SK-N-MC (cell line): ENCODE measurements at regions not wholly inside any gene's neighbourhood (a gene's known extent, or its start where the extent isn't known, plus 50 kb on each side); places are given as distances from the start of the nearest gene placed in this dataset.

ENCODE experiments used
- EZH2 ChIP-seq: fragments of 200-600 bp; sonication (generic); IDR thresholded peaks from one replicate; pipeline ENCODE4 v1.6.1; 2017; ENCODE audit warnings: antibody characterized with exemption
- POLR2AphosphoS5 ChIP-seq: IDR thresholded peaks from 2 replicates; pipeline ENCODE4 v1.6.1; 2012; ENCODE audit warnings: mild to moderate bottlenecking, low read depth, low read length, borderline replicate concordance

- TF ChIP-seq EZH2 (no peak), POLR2AphosphoS5 (no peak)
These were observed 79.4 kb upstream of the VEPH1 start for GRCh38 chr3:157582637-157582973.
